CD4-positive, alpha-beta T cell treated with Interleukin-21 for 1 hour (primary cell): ENCODE measurements at regions not wholly inside any gene's neighbourhood (a gene's known extent, or its start where the extent isn't known, plus 50 kb on each side); places are given as distances from the start of the nearest gene placed in this dataset.

Experiments
- DNase-seq: peaks from one replicate; pipeline ENCODE4 v3.0.0-alpha.2; 2020

GRCh38 chr4:24144381-24144780 is 254.5 kb upstream of the PPARGC1A start:
- no peak for DNase-seq

- DNase-seq, result no peak
These were observed 253.9 kb upstream of the PPARGC1A start for GRCh38 chr4:24143741-24144140.

GRCh38 chr4:24141836-24142235 is 252.0 kb upstream of the PPARGC1A start:
- no peak for DNase-seq

- DNase-seq, result no peak
These were observed 251.0 kb upstream of the PPARGC1A start for GRCh38 chr4:24140892-24141291.

GRCh38 chr4:24137671-24138601 is 248.1 kb upstream of the PPARGC1A start:
- DNase-seq, result no peak

- DNase-seq, result no peak
These were observed 242.3 kb upstream of the PPARGC1A start for GRCh38 chr4:24131954-24132673.

GRCh38 chr4:24130637-24131036 is 240.8 kb upstream of the PPARGC1A start:
- no peak for DNase-seq

GRCh38 chr4:24126776-24127175 is 236.9 kb upstream of the PPARGC1A start:
- no peak for DNase-seq

- no peak for DNase-seq
These were observed 231.7 kb upstream of the PPARGC1A start for GRCh38 chr4:24121395-24122175.

GRCh38 chr4:24117975-24118374 is 228.1 kb upstream of the PPARGC1A start:
- DNase-seq, result no peak

GRCh38 chr4:24116107-24116506 is 226.3 kb upstream of the PPARGC1A start:
- no peak for DNase-seq

- no peak for DNase-seq
These were observed 225.2 kb upstream of the PPARGC1A start for GRCh38 chr4:24114919-24115500.

GRCh38 chr4:24114444-24114843 is 224.6 kb upstream of the PPARGC1A start:
- DNase-seq, result no peak

GRCh38 chr4:24112466-24112865 is 222.6 kb upstream of the PPARGC1A start:
- no peak for DNase-seq

- DNase-seq, result no peak
These were observed 218.7 kb upstream of the PPARGC1A start for GRCh38 chr4:24108567-24108966.

- no peak for DNase-seq
These were observed 215.6 kb upstream of the PPARGC1A start for GRCh38 chr4:24105327-24106038.

- DNase-seq, result no peak
These were observed 214.3 kb upstream of the PPARGC1A start for GRCh38 chr4:24104158-24104565.

- no peak for DNase-seq
These were observed 213.7 kb upstream of the PPARGC1A start for GRCh38 chr4:24103434-24104157.

- DNase-seq, result no peak
These were observed 212.8 kb upstream of the PPARGC1A start for GRCh38 chr4:24102621-24103020.

- no peak for DNase-seq
These were observed 206.8 kb upstream of the PPARGC1A start for GRCh38 chr4:24096603-24097002.

GRCh38 chr4:24094726-24095125 is 204.9 kb upstream of the PPARGC1A start:
- DNase-seq, result no peak

GRCh38 chr4:24093446-24093845 is 203.6 kb upstream of the PPARGC1A start:
- DNase-seq, result no peak
